ENCODE measurements at regions not wholly inside any gene's neighbourhood (a gene's known extent, or its start where the extent isn't known, plus 50 kb on each side); places are given as distances from the start of the nearest gene placed in this dataset.

DNA sequence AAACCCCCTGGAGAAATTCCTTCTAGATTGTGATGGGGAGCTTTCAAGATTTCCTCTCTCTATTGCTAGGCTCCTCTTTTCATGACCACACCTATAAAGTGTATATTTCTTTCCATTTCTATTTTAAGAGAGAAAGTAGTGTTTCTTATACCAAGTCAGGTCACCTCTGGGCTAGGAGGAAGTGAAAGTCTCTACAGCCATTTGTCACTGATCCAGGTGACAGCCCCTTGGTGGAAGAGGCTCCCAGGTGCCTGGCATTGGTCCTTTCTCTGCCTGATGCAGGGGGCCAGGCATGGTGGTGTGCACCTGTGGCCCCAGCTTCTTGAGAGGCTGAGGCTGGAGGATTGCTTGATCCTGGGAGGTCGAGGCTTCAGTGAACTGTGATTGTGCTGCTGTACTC lies 64.7 kb downstream of the DHCR7 start:
- TF ChIP-seq POLR2AphosphoS5 (IDR thresholded peaks at IDR 0.05; ENCODE audit: low read depth, low read length), result no peak
- peak; percentile 94 for TF ChIP-seq SPI1 (IDR thresholded peaks at IDR 0.05; ENCODE audit: low read depth, low read length)
- no peak for TF ChIP-seq PAX5 (IDR thresholded peaks at IDR 0.05; ENCODE audit: insufficient read depth, low read length, severe bottlenecking)
- DNase-seq (ENCODE audit: insufficient read length, low spot score) (peak; percentile 68), FAIRE-seq (peak; percentile 82)

DNA sequence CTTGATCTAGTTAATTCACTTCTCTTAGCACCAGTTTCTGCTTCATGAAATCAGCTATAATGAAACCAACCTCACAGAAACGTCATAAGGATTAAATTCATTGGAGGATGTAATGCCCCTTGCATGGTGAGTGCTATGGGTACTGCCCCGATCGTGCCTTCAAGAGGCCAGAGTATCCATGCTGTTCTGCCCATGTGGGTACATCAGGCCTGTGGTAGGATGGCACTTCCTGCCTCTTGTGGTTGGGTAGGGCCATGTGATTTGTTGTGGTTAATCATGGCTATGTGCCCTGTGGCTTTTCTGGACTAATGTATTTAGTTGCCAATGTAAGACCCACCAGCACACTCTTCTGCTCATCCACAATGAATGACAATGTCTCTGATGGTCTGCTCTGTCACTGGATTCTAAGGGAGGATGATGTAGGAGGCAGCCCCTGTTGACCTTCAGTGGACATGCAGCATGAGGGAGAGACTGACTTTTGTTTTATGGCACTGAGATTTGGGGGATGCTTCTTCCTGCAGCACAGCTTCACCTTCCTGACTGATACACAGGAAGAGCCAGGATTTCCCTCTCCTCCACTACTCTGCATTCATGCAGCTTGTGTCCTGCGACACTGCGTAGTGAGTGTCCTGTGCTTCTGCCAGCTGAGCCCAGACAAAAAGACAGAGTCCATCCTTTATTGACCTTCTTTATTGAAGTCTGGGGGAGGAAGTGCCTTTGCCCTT lies 66.2 kb downstream of the DHCR7 start:
- DNase-seq (ENCODE audit: insufficient read length, low spot score) (no peak), FAIRE-seq (peak; percentile 74)
- TF ChIP-seq POU2F2 (IDR thresholded peaks at IDR 0.05; ENCODE audit: low read depth, low read length), result no peak
- TF ChIP-seq TAF1 (IDR thresholded peaks at IDR 0.05; ENCODE audit: low read depth, low read length), result no peak
- no peak for TF ChIP-seq PAX5 (IDR thresholded peaks at IDR 0.05; ENCODE audit: insufficient read depth, low read length, severe bottlenecking)
- no peak for TF ChIP-seq POLR2AphosphoS5 (IDR thresholded peaks at IDR 0.05; ENCODE audit: low read depth, low read length)
- TF ChIP-seq SPI1 (IDR thresholded peaks at IDR 0.05; ENCODE audit: low read depth, low read length), result no peak
- no peak for TF ChIP-seq POLR2A (IDR thresholded peaks at IDR 0.05; ENCODE audit: low read depth, low read length)

DNA sequence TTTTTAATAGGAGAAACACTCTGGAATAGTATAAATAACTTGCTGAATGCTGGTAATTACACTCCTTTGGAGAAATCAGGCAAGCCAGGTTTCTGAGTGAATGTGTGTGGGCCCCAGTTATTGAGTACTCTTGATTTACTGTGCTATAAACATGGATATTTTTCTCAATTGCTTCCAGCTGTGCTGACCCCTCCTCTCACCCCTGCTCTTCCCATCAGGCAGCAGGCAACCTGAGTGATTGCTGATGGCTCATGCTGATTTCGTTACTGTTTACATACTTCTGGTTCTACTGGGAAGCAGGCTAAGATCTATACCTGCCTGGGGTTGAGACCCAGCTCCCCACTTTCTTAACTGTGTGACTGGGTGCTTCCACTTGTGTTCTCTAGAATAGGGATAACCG lies 68.5 kb downstream of the DHCR7 start:
- no peak for DNase-seq (ENCODE audit: insufficient read length, low spot score)
- TF ChIP-seq POU2F2 (IDR thresholded peaks at IDR 0.05; ENCODE audit: low read depth, low read length), result no peak
- no peak for TF ChIP-seq SPI1 (IDR thresholded peaks at IDR 0.05; ENCODE audit: low read depth, low read length)
- no peak for TF ChIP-seq POLR2AphosphoS5 (IDR thresholded peaks at IDR 0.05; ENCODE audit: low read depth, low read length)
- no peak for TF ChIP-seq POLR2A (IDR thresholded peaks at IDR 0.05; ENCODE audit: low read depth, low read length)
- FAIRE-seq, result no peak

DNA sequence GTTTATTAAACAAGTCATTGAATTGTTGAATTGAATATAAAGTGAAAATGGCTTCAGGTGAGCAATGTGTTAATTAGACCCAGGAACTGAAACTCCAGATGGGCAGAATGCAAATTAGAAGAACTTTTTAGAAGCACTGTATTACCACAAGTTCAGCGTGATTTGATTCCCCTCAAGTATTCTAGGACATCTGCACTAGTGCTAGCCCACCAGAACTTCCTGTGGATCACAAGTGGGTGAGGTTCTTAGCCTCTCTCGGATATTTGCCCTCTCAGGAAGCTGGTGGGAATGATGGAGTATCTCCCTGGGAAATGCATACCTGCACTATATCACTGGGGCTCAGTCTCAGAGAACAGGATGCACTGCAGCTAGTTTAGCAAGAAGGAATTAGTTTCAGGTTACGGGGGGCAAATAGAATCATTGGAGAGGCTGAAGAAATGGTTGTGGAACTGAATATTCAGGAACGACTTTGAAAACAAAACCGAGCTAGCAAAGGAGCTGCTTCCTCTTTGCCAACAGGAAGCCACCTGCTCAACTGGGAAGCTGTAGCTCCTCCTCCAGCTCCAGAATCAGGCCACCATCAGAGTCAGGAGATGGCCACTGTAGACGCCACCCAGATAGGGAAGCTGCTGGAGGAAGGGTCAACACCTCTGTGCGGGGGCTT lies 74.3 kb downstream of the DHCR7 start:
- peak; percentile 67 for FAIRE-seq
- no peak for DNase-seq (ENCODE audit: insufficient read length, low spot score)

DNA sequence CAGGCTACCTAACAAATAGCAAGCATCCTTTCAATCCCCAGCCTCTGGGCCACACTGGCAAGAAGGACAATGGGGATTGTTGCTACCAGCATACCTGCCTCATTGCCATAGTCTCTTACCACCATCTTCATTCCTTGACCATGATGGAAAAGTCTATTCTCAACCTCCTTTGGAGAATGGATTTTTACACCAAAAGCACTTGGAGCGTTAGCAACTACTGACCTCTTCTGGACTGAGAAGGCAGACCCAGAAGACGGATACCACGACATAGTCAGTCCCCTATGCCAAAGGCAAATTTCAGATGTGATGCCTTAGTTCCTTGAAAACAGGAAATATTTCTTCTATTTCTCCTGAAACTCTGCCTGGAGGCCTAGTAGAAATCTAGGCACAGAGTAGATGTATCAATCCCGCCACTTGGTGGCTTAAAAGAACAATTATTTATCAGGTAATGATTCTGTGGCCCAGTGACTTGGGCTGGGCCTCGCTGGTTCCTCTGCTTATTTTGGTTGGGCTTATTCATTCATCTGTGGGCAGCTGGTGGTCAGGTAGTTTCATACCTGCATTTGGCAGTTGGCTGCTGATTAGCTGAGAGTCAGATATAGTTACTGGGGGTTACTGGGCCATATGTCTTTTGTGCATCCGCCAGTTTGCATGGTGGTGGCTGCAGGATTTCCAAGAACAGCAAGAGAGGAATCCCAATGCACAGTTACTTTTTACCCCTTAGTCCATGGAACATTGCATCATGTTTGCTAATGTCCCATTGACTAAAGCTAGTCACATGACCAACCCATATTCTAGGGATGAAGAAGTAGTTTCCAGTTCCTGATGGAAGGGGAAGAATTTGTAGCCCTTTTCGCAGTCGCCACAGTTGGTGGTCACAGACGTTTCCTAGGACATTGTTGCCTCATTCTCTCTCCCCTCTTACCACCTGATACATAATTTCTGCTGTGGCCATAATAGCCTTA lies 75.2 kb downstream of the DHCR7 start:
- FAIRE-seq (peak; percentile 62), DNase-seq (ENCODE audit: insufficient read length, low spot score) (no peak)
- peak; percentile 18; the same call in 1 of the 2 replicates for TF ChIP-seq POU2F2 (IDR thresholded peaks at IDR 0.05; ENCODE audit: low read depth, low read length)
- no peak for TF ChIP-seq PAX5 (IDR thresholded peaks at IDR 0.05; ENCODE audit: insufficient read depth, low read length, severe bottlenecking)
- no peak for TF ChIP-seq POLR2AphosphoS5 (IDR thresholded peaks at IDR 0.05; ENCODE audit: low read depth, low read length)

More for the DNA sequence above, 74.3 kb downstream of the DHCR7 start:
- TF ChIP-seq SPI1 (IDR thresholded peaks at IDR 0.05; ENCODE audit: low read depth, low read length) (peak; percentile 89), POU2F2 (IDR thresholded peaks at IDR 0.05; ENCODE audit: low read depth, low read length) (peak; percentile 69; the same call in 1 of the 2 replicates), TAF1 (IDR thresholded peaks at IDR 0.05; ENCODE audit: low read depth, low read length) (no peak)

GRCh38 chr11:71371674-71372069 lies 76.5 kb downstream of the DHCR7 start:
- FAIRE-seq (no peak), DNase-seq (ENCODE audit: insufficient read length, low spot score) (no peak)
- TF ChIP-seq TAF1 (IDR thresholded peaks at IDR 0.05; ENCODE audit: low read depth, low read length), result no peak
- TF ChIP-seq POLR2AphosphoS5 (IDR thresholded peaks at IDR 0.05; ENCODE audit: low read depth, low read length), result no peak
- no peak for TF ChIP-seq POU2F2 (IDR thresholded peaks at IDR 0.05; ENCODE audit: low read depth, low read length)

- TF ChIP-seq POLR2AphosphoS5 (IDR thresholded peaks at IDR 0.05; ENCODE audit: low read depth, low read length), result no peak
- TF ChIP-seq SPI1 (IDR thresholded peaks at IDR 0.05; ENCODE audit: low read depth, low read length), result no peak
- no peak for TF ChIP-seq PAX5 (IDR thresholded peaks at IDR 0.05; ENCODE audit: insufficient read depth, low read length, severe bottlenecking)
- FAIRE-seq, result no peak
- DNase-seq (ENCODE audit: insufficient read length, low spot score), result no peak
Measured at GRCh38 chr11:71370895-71371673, 77.1 kb downstream of the DHCR7 start.

GRCh38 chr11:71370020-71370747 lies 78.0 kb downstream of the DHCR7 start:
- FAIRE-seq (no peak), DNase-seq (ENCODE audit: insufficient read length, low spot score) (no peak)
- no peak for TF ChIP-seq POLR2A (IDR thresholded peaks at IDR 0.05; ENCODE audit: low read depth, low read length)
- TF ChIP-seq TAF1 (IDR thresholded peaks at IDR 0.05; ENCODE audit: low read depth, low read length), result no peak
- TF ChIP-seq PAX5 (IDR thresholded peaks at IDR 0.05; ENCODE audit: insufficient read depth, low read length, severe bottlenecking), result no peak
- no peak for TF ChIP-seq SPI1 (IDR thresholded peaks at IDR 0.05; ENCODE audit: low read depth, low read length)
- TF ChIP-seq POU2F2 (IDR thresholded peaks at IDR 0.05; ENCODE audit: low read depth, low read length), result no peak
- no peak for TF ChIP-seq POLR2AphosphoS5 (IDR thresholded peaks at IDR 0.05; ENCODE audit: low read depth, low read length)

DNA sequence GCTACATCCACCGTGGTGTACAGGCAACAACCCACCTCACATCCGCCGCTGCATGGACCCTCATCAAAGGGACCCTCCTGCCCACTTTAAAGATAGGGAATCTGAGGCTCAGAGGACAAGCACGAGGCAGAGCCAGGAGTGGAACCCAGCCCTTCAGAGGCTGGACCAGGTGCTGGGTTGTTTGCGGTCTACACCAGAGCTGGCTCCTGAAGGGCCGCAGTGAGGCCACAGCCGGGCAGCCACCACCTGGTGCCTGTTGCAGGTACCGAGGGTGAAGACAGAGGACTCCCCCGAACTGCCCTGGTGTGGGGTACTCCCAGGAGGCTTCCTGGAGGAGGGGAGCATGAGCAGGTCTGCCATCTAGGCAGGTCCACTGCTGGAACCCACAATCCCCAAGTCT lies 78.8 kb downstream of the DHCR7 start:
- TF ChIP-seq POLR2A (IDR thresholded peaks at IDR 0.05; ENCODE audit: low read depth, low read length), result no peak
- no peak for TF ChIP-seq SPI1 (IDR thresholded peaks at IDR 0.05; ENCODE audit: low read depth, low read length)
- no peak for TF ChIP-seq TAF1 (IDR thresholded peaks at IDR 0.05; ENCODE audit: low read depth, low read length)
- no peak for TF ChIP-seq PAX5 (IDR thresholded peaks at IDR 0.05; ENCODE audit: insufficient read depth, low read length, severe bottlenecking)
- TF ChIP-seq POU2F2 (IDR thresholded peaks at IDR 0.05; ENCODE audit: low read depth, low read length), result no peak
- no peak for TF ChIP-seq POLR2AphosphoS5 (IDR thresholded peaks at IDR 0.05; ENCODE audit: low read depth, low read length)
- DNase-seq (ENCODE audit: insufficient read length, low spot score) (no peak), FAIRE-seq (no peak)

Data from GM12891 (cell line).